Omental fat pad (tissue), 3 donors: ENCODE measurements at regions not wholly inside any gene's neighbourhood (a gene's known extent, or its start where the extent isn't known, plus 50 kb on each side); places are given as distances from the start of the nearest gene placed in this dataset.

ENCODE experiments used
- ATAC-seq: fragments of 150-250 bp; one replicate; pipeline ENCODE4 v1.9.1; 2016; ENCODE audit warnings: mild to moderate bottlenecking, moderate library complexity; ENCODE audit not compliant: low FRiP score
- DNase-seq: peaks from one replicate; pipeline ENCODE4 v3.0.0-alpha.2; 2019; ENCODE audit warnings: low spot score
- CTCF ChIP-seq, 3 donors: fragments of 450-650 bp; IDR thresholded peaks; one replicate each; pipeline ENCODE4 v1.5.1; 2016 to 2017; ENCODE audit warnings: antibody characterized with exemption in 3 of 3, mild to moderate bottlenecking in 3 of 3, moderate library complexity in 2 of 3

GRCh38 chr9:17862101-17862500, 283.2 kb downstream of the SH3GL2 start:
- ATAC-seq (no peak), DNase-seq (no peak)
- TF ChIP-seq CTCF (IDR thresholded peaks at IDR 0.05), result no peak

GRCh38 chr9:17862629-17863028, 283.8 kb downstream of the SH3GL2 start:
- DNase-seq, result no peak
- TF ChIP-seq CTCF (IDR thresholded peaks at IDR 0.05), result no peak
- ATAC-seq, result no peak

- ATAC-seq (no peak), DNase-seq (no peak)
- no peak for TF ChIP-seq CTCF (IDR thresholded peaks at IDR 0.05)
Measured at GRCh38 chr9:17863213-17863883, 284.5 kb downstream of the SH3GL2 start.

GRCh38 chr9:17863924-17864323, 285.1 kb downstream of the SH3GL2 start:
- TF ChIP-seq CTCF (IDR thresholded peaks at IDR 0.05), result no peak
- no peak for ATAC-seq
- no peak for DNase-seq

- DNase-seq (no peak), ATAC-seq (no peak)
- TF ChIP-seq CTCF (IDR thresholded peaks at IDR 0.05), result no peak
Measured at GRCh38 chr9:17864951-17865350, 286.1 kb downstream of the SH3GL2 start.

- TF ChIP-seq CTCF (IDR thresholded peaks at IDR 0.05), result no peak
- DNase-seq (no peak), ATAC-seq (no peak)
Measured at GRCh38 chr9:17865881-17866280, 287.0 kb downstream of the SH3GL2 start.

GRCh38 chr9:17870722-17871121, 291.9 kb downstream of the SH3GL2 start:
- DNase-seq (no peak), ATAC-seq (no peak)
- TF ChIP-seq CTCF (IDR thresholded peaks at IDR 0.05), result no peak
